GM23338 (cell line): ENCODE measurements at regions not wholly inside any gene's neighbourhood (a gene's known extent, or its start where the extent isn't known, plus 50 kb on each side); places are given as distances from the start of the nearest gene placed in this dataset.

Source experiments
- EZH2phosphoT487 ChIP-seq: fragments of 200-600 bp; sonication (generic); IDR thresholded peaks from one replicate; pipeline ENCODE4 v1.8.1; 2018; ENCODE audit warnings: antibody characterized with exemption; ENCODE audit not compliant: unreplicated experiment
- JUNB ChIP-seq: IDR thresholded peaks from one replicate; pipeline ENCODE4 v1.6.1; 2016; ENCODE audit warnings: antibody characterized with exemption; ENCODE audit not compliant: unreplicated experiment
- POLR2AphosphoS5 ChIP-seq: IDR thresholded peaks from 2 replicates; pipeline ENCODE4 v1.6.1; 2016; ENCODE audit warnings: antibody characterized with exemption, low read depth
- REST ChIP-seq: IDR thresholded peaks from one replicate; pipeline ENCODE4 v1.6.1; 2018; ENCODE audit warnings: antibody characterized with exemption; ENCODE audit not compliant: unreplicated experiment
- ZNF462 ChIP-seq: fragments of 250-450 bp; sonication (Bioruptor Pico); IDR thresholded peaks from 2 replicates; pipeline ENCODE4 v1.5.0; 2020; ENCODE audit warnings: mild to moderate bottlenecking, moderate library complexity
- TF ChIP-seq, protein P1 (sequence below): IDR thresholded peaks from 2 replicates; pipeline ENCODE4 v1.6.1; 2016; ENCODE audit warnings: antibody characterized with exemption

DNA sequence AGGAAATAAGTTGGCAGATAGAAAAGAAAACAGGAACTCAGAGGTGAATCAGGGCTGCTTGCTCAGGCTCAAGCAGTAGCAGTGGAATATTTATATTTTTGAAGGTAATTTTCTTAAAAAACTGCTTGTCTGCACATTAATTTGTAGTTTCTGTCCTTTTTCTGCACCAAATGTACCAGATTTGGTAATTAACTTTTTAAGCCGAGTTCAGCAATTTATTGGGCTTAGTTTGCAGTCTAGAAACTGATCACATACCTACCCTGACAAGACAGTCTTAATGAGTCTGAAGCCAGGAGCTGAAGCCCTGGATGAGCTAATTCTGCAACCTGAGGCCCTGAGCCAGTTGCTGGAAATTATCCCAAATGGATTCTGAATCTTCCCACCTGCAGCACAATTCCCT lies 647.0 kb downstream of the TDRD15 start (continued):
- TF ChIP-seq ZNF462 (CRISPR knock-in tag) (no peak), EZH2phosphoT487 (no peak), POLR2AphosphoS5 (no peak), JUNB (no peak), REST (no peak)
- TF ChIP-seq, protein P1, sequence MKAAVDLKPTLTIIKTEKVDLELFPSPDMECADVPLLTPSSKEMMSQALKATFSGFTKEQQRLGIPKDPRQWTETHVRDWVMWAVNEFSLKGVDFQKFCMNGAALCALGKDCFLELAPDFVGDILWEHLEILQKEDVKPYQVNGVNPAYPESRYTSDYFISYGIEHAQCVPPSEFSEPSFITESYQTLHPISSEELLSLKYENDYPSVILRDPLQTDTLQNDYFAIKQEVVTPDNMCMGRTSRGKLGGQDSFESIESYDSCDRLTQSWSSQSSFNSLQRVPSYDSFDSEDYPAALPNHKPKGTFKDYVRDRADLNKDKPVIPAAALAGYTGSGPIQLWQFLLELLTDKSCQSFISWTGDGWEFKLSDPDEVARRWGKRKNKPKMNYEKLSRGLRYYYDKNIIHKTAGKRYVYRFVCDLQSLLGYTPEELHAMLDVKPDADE: no peak
